Colonic mucosa (tissue), 4 donors: ENCODE measurements at regions not wholly inside any gene's neighbourhood (a gene's known extent, or its start where the extent isn't known, plus 50 kb on each side); places are given as distances from the start of the nearest gene placed in this dataset.

Experiments used
- DNase-seq: peaks from one replicate; pipeline ENCODE4 v3.0.0-alpha.2; 2020
- H3K27ac ChIP-seq: fragments of 200-600 bp; one replicate; pipeline ENCODE4 v1.8.0; 2021
- H3K27me3 ChIP-seq: fragments of 200-600 bp; one replicate; pipeline ENCODE4 v1.8.0; 2021
- H3K36me3 ChIP-seq: fragments of 200-600 bp; one replicate; pipeline ENCODE4 v1.8.0; 2021
- H3K4me1 ChIP-seq: fragments of 200-600 bp; one replicate; pipeline ENCODE4 v1.8.0; 2021; ENCODE audit warnings: mild to moderate bottlenecking
- H3K4me3 ChIP-seq: fragments of 200-600 bp; one replicate; pipeline ENCODE4 v1.8.0; 2021
- H3K9ac ChIP-seq, 2 donors: one replicate each; pipeline ENCODE4 v1.7.0; 2013; ENCODE audit warnings: control low read depth in 2 of 2, low read depth in 2 of 2, low read length in 2 of 2
- H3K9me3 ChIP-seq: fragments of 200-600 bp; one replicate; pipeline ENCODE4 v1.8.0; 2021
- intact Hi-C: fragments of 100-400 bp; cut with DNase I; formaldehyde crosslinking; loops from one replicate; pipeline ENCODE4 v1.14.1; 2022
- TF ChIP-seq, protein P1 (sequence below): fragments of 200-600 bp; IDR thresholded peaks from one replicate; pipeline ENCODE4 v1.8.0; 2022; ENCODE audit warnings: antibody characterized with exemption, mild to moderate bottlenecking
- donor health status: healthy.
- donor health status: DM: no; HTN: no; CAD: no.
- donor health status: DM: no; HTN: no; CAD: no.

- Histone ChIP-seq H3K27ac (no peak overlapping the region), H3K27me3 (no peaks in the 10 kb centered on the region), H3K9ac (no peak overlapping the region), H3K4me1 (no peaks in the 10 kb centered on the region), H3K9me3 (no peaks in the 10 kb centered on the region), H3K4me3 (no peak overlapping the region), H3K36me3 (no peaks in the 10 kb centered on the region)
- intact Hi-C loops = no loop called here
- no peak for DNase-seq
- TF ChIP-seq, protein P1, sequence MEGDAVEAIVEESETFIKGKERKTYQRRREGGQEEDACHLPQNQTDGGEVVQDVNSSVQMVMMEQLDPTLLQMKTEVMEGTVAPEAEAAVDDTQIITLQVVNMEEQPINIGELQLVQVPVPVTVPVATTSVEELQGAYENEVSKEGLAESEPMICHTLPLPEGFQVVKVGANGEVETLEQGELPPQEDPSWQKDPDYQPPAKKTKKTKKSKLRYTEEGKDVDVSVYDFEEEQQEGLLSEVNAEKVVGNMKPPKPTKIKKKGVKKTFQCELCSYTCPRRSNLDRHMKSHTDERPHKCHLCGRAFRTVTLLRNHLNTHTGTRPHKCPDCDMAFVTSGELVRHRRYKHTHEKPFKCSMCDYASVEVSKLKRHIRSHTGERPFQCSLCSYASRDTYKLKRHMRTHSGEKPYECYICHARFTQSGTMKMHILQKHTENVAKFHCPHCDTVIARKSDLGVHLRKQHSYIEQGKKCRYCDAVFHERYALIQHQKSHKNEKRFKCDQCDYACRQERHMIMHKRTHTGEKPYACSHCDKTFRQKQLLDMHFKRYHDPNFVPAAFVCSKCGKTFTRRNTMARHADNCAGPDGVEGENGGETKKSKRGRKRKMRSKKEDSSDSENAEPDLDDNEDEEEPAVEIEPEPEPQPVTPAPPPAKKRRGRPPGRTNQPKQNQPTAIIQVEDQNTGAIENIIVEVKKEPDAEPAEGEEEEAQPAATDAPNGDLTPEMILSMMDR = no peak
Observed at GRCh38 chr5:32521481-32521880, 63.9 kb upstream of the SUB1 start.

- TF ChIP-seq, protein P1 = no peak
- Histone ChIP-seq H3K27me3 (no peaks in the 10 kb centered on the region), H3K27ac (no peak overlapping the region), H3K9me3 (no peaks in the 10 kb centered on the region), H3K9ac (no peak overlapping the region), H3K4me1 (no peaks in the 10 kb centered on the region), H3K36me3 (no peaks in the 10 kb centered on the region), H3K4me3 (no peak overlapping the region)
- DNase-seq = no peak
- intact Hi-C loops = no loop called here
Observed at GRCh38 chr5:32520972-32521371, 64.4 kb upstream of the SUB1 start.

DNA sequence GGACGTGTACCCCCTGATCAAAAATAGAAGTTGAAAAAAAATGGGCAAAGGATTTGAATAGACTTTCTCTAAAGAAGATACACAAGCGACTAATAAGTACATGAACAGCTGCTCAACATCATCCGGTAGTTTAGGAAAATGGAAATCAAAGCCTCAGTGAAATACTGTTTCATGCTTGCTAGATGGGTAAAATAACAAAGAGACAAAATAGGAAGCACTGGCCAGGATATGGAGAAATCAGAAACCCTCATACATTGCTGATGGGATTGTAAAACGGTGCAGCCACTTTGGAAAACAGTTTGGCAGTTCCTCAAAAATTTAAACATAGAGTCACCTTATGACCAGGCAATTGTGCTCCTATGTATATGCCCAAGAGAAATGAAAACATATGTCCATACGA, 65.0 kb upstream of the SUB1 start:
- TF ChIP-seq, protein P1 = no peak
- no peak for DNase-seq
- Histone ChIP-seq H3K4me3 (no peak overlapping the region), H3K36me3 (no peaks in the 10 kb centered on the region), H3K27me3 (no peaks in the 10 kb centered on the region), H3K27ac (no peak overlapping the region), H3K9ac (no peak overlapping the region), H3K4me1 (no peaks in the 10 kb centered on the region), H3K9me3 (no peaks in the 10 kb centered on the region)
- intact Hi-C loops = no loop called here

- H3K27ac ChIP-seq = no peak overlapping the region
- TF ChIP-seq, protein P1 = no peak
- H3K27me3 ChIP-seq = no peaks in the 10 kb centered on the region
- intact Hi-C loops = no loop called here
- no peaks in the 10 kb centered on the region for H3K36me3 ChIP-seq
- DNase-seq = no peak
- H3K4me1 ChIP-seq = no peaks in the 10 kb centered on the region
- no peak overlapping the region for H3K9ac ChIP-seq
- no peaks in the 10 kb centered on the region for H3K9me3 ChIP-seq
- H3K4me3 ChIP-seq = no peak overlapping the region
Observed at GRCh38 chr5:32519508-32519907, 65.8 kb upstream of the SUB1 start.

DNA sequence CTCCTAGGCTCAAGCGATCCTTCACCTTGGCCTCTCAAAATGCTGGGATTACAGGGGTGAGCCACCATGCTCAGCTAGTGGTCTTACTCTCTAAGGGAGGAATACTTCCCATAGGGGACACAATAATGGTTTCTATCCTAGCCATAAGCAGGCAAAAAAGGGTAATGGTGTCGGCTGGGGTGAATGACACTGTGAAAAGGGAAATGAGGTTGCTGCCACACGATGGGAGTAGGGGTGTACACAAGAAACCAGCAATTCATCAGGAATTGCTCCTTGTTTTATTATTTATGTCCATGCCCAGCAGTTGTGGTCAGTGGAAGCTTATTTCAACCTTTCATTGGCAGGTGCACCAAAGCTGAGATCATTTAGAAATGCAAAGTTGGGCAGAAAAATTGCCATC, 70.3 kb upstream of the ZFR start:
- Histone ChIP-seq H3K9me3 (no peaks in the 10 kb centered on the region), H3K9ac (no peak overlapping the region), H3K27me3 (no peaks in the 10 kb centered on the region), H3K4me3 (no peak overlapping the region), H3K27ac (no peak overlapping the region), H3K4me1 (no peaks in the 10 kb centered on the region), H3K36me3 (no peaks in the 10 kb centered on the region)
- TF ChIP-seq, protein P1 = no peak
- no peak for DNase-seq
- intact Hi-C loops = no loop called here

- Histone ChIP-seq H3K36me3 (no peaks in the 10 kb centered on the region), H3K9ac (no peak overlapping the region), H3K9me3 (no peaks in the 10 kb centered on the region), H3K27me3 (no peaks in the 10 kb centered on the region), H3K4me1 (no peaks in the 10 kb centered on the region), H3K4me3 (no peak overlapping the region), H3K27ac (no peak overlapping the region)
- DNase-seq = no peak
- TF ChIP-seq, protein P1 = no peak
- intact Hi-C loops = no loop called here
Observed at GRCh38 chr5:32512926-32513325, 68.4 kb upstream of the ZFR start.
